Left ventricle myocardium inferior (tissue), 1 donor: ENCODE measurements at regions not wholly inside any gene's neighbourhood (a gene's known extent, or its start where the extent isn't known, plus 50 kb on each side); places are given as distances from the start of the nearest gene placed in this dataset.

Source experiments
- DNase-seq: peaks from one replicate; pipeline ENCODE4 v3.0.0-alpha.2; 2020
- H3K27ac ChIP-seq: fragments of 200-600 bp; replicated peaks from 2 replicates; pipeline ENCODE4 v1.8.0; 2021
- H3K27me3 ChIP-seq: fragments of 200-600 bp; 2 replicates; pipeline ENCODE4 v1.8.0; 2021; ENCODE audit warnings: low read depth
- H3K36me3 ChIP-seq: fragments of 200-600 bp; 2 replicates; pipeline ENCODE4 v1.8.0; 2021
- H3K4me1 ChIP-seq: fragments of 200-600 bp; 2 replicates; pipeline ENCODE4 v1.8.0; 2021
- H3K4me3 ChIP-seq: fragments of 200-600 bp; 2 replicates; pipeline ENCODE4 v1.8.0; 2021; ENCODE audit warnings: mild to moderate bottlenecking, moderate library complexity
- H3K9me3 ChIP-seq: fragments of 200-600 bp; replicated peaks from 2 replicates; pipeline ENCODE4 v1.8.0; 2021
- intact Hi-C: fragments of 100-400 bp; cut with micrococcal nuclease; formaldehyde crosslinking; loops from one replicate; pipeline ENCODE4 v1.11.0; 2022
- TF ChIP-seq, protein P1 (sequence below): fragments of 200-600 bp; IDR thresholded peaks from 2 replicates; pipeline ENCODE4 v1.8.0; 2021; ENCODE audit warnings: antibody characterized with exemption, mild to moderate bottlenecking, borderline replicate concordance
- donor health status: DM: no; HTN: yes; CAD: no; lungs with severe emphysema.

DNA sequence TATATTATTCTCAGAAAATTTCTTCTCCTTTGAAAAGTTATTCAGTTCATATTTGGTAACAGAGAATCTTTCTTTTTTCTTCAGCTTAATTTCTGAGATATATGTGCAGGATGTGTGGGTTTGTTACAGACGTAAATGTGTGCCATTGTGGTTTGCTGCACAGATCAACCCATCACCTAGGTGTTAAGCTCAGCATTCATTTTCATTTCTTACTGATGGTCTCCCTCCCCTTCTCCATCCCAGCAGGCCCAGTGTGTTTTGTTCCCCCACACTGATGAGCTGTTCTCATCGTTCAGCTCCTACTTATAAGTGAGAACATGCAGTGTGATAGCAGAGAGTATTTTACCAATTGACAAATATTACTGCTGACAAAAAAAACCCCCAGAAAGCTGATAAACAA is 330.0 kb upstream of the CHD1 start:
- Histone ChIP-seq H3K4me3 (no peak overlapping the region), H3K4me1 (no peaks in the 10 kb centered on the region), H3K36me3 (no peaks in the 10 kb centered on the region), H3K9me3 (peaks cover 36% of the 10 kb centered on the region), H3K27ac (no peak overlapping the region), H3K27me3 (no peaks in the 10 kb centered on the region)
- intact Hi-C loops: no loop called here
- TF ChIP-seq, protein P1, sequence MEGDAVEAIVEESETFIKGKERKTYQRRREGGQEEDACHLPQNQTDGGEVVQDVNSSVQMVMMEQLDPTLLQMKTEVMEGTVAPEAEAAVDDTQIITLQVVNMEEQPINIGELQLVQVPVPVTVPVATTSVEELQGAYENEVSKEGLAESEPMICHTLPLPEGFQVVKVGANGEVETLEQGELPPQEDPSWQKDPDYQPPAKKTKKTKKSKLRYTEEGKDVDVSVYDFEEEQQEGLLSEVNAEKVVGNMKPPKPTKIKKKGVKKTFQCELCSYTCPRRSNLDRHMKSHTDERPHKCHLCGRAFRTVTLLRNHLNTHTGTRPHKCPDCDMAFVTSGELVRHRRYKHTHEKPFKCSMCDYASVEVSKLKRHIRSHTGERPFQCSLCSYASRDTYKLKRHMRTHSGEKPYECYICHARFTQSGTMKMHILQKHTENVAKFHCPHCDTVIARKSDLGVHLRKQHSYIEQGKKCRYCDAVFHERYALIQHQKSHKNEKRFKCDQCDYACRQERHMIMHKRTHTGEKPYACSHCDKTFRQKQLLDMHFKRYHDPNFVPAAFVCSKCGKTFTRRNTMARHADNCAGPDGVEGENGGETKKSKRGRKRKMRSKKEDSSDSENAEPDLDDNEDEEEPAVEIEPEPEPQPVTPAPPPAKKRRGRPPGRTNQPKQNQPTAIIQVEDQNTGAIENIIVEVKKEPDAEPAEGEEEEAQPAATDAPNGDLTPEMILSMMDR: no peak
- no peak for DNase-seq

DNA sequence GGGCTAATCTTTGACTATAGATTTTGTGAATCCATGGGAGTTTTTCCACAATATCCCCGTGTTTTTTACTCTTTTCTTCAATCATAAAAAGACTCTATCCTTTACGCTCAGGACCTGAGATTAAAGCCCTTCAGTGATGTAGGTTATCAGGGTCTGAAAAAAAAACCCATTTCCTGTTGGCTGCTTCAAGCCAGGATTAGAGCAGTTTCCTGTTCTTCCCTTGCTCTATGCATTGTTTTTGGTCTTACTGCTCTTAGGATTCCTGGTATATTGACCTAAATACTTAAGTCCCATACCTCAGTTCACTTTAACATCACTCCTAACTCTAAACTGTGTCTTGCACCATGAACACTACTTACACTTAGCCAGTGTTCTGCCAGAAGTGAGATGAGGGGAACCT is 319.3 kb upstream of the CHD1 start:
- TF ChIP-seq, protein P1: no peak
- Histone ChIP-seq H3K9me3 (peaks cover 10% of the 10 kb centered on the region), H3K27me3 (no peaks in the 10 kb centered on the region), H3K36me3 (no peaks in the 10 kb centered on the region), H3K4me1 (no peaks in the 10 kb centered on the region), H3K4me3 (no peak overlapping the region), H3K27ac (no peak overlapping the region)
- intact Hi-C loops: no loop called here
- no peak for DNase-seq

DNA sequence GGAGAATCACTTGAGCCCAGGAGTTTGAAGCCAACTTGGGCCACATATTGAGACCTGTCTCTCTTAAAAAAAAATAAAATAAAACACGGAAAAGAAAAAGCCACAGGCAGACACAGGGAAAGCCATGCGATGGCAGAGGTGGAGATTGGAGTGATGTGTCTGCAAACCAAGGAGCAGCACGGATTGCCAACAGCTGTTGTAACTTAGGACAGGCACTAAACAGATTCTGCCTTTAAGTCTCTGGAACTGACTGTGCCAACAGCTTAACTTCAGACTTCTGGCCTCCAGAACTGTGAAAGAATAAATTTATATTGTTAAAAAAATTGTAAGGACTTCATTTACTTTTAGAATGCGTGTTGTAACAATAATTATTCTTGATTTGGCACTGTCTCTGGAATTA is 318.5 kb upstream of the CHD1 start:
- H3K36me3 ChIP-seq: no peaks in the 10 kb centered on the region
- no peaks in the 10 kb centered on the region for H3K27me3 ChIP-seq
- no peak for DNase-seq
- no peak overlapping the region for H3K4me3 ChIP-seq
- H3K27ac ChIP-seq: no peak overlapping the region
- intact Hi-C loops: no loop called here
- TF ChIP-seq, protein P1: no peak
- peaks cover 10% of the 10 kb centered on the region for H3K9me3 ChIP-seq
- no peaks in the 10 kb centered on the region for H3K4me1 ChIP-seq

DNA sequence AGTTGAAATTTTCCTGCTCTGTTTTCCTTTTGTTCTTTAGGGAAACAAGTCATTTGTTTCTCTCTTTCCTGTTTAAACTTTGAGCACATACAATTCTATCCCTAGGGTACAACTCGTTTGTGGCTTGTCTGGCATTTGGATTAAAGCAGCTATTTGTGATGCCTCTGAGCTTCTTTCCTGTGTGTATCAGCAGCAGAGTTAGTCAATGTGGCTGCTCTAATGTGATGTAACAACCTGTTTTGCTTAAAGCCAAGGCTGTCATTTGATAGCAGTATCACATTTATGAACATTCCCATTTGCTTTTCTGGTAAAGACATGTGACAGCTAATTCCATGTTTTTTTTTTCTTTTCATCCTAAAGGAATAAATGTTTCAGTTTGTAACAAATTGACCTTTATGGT is 314.3 kb upstream of the CHD1 start:
- TF ChIP-seq, protein P1: no peak
- DNase-seq: no peak
- Histone ChIP-seq H3K4me1 (no peaks in the 10 kb centered on the region), H3K27me3 (no peaks in the 10 kb centered on the region), H3K36me3 (no peaks in the 10 kb centered on the region), H3K4me3 (no peak overlapping the region), H3K9me3 (no peaks in the 10 kb centered on the region), H3K27ac (no peak overlapping the region)
- intact Hi-C loops: no loop called here

DNA sequence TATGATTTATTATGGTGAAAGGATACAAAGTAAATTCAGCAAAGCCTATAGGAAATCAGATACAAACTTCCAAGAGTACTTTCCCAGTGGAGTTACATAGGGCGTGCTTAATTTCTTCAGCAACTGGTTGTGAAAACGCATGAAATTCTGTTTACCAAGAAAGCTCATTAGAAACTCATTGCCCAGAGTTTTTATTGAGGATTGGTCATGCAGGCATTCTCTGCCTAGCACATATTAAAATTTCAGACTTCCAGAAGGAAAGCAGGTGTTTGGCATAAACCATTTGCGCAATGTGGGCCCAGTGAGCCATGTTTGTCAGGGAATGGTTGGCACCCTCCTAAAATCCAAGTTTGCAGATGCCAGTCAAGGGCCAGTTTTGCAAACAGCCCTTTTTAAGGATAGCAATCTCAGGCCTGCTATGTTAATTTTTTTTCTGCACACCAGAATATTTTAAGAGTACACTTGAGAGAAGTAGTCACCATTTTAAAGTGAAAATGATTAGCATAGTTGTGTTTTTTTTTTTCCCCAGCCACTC is 311.1 kb upstream of the CHD1 start:
- Histone ChIP-seq H3K9me3 (no peaks in the 10 kb centered on the region), H3K27me3 (no peaks in the 10 kb centered on the region), H3K4me1 (no peaks in the 10 kb centered on the region), H3K36me3 (no peaks in the 10 kb centered on the region), H3K27ac (no peak overlapping the region), H3K4me3 (no peak overlapping the region)
- TF ChIP-seq, protein P1: no peak
- no peak for DNase-seq
- intact Hi-C loops: no loop called here

DNA sequence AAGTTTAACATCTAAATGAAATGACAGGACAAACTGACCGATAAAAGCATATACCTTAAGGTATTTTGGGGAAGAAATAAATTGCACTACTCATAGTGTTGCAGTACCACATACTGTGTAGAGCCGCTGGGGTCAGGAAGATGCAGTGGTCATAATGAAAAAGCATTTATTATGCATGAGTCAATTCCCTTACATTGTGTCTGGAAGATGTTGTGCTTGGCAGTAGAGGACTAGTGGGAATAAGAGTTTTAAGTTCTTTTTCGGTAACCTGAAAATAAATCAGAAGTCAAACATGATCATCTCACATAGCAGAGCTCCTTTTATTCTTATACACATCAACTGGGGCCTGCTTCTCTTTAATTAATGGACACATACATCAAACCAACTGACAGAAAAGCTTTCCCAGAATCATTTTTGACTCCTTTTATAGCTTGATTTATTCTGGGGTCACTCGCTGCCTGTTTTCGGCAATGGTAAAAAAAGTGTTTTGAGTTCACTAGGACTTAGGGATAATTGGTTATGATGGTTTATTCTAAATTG is 262.5 kb upstream of the CHD1 start:
- intact Hi-C loops: no loop called here
- no peak overlapping the region for H3K27ac ChIP-seq
- H3K9me3 ChIP-seq: peaks cover 23% of the 10 kb centered on the region
- H3K4me3 ChIP-seq: no peak overlapping the region
- TF ChIP-seq, protein P1: no peak
- no peaks in the 10 kb centered on the region for H3K36me3 ChIP-seq
- H3K4me1 ChIP-seq: no peaks in the 10 kb centered on the region
- no peaks in the 10 kb centered on the region for H3K27me3 ChIP-seq
- DNase-seq: no peak
